Tibial nerve (tissue), 4 donors: ENCODE measurements at regions not wholly inside any gene's neighbourhood (a gene's known extent, or its start where the extent isn't known, plus 50 kb on each side); places are given as distances from the start of the nearest gene placed in this dataset.

Experiments
- CTCF ChIP-seq, 5 experiments: fragments of 200-600 bp in 3 of 5; fragments of 450-650 bp in 2 of 5; sonication (generic) in 3 of 5; IDR thresholded peaks; one replicate each; pipeline ENCODE4 v1.5.1; 2016 to 2019; ENCODE audit warnings: antibody characterized with exemption in 5 of 5, mild to moderate bottlenecking in 3 of 5, moderate library complexity in 2 of 5
- EP300 ChIP-seq, 2 donors: sonication (generic); formaldehyde crosslinking; IDR thresholded peaks; one replicate each; pipeline ENCODE4 v1.6.1; 2017; ENCODE audit warnings: antibody characterized with exemption in 2 of 2, mild to moderate bottlenecking in 1 of 2
- POLR2A ChIP-seq, 2 donors: fragments of 450-650 bp; IDR thresholded peaks; one replicate each; pipeline ENCODE4 v1.6.1; 2017; ENCODE audit warnings: antibody characterized with exemption in 2 of 2, mild to moderate bottlenecking in 2 of 2, moderate library complexity in 2 of 2

- no peak for TF ChIP-seq CTCF (IDR thresholded peaks at IDR 0.05)
- TF ChIP-seq POLR2A (IDR thresholded peaks at IDR 0.05) = no peak
- TF ChIP-seq EP300 (IDR thresholded peaks at IDR 0.05) = no peak
Observed at GRCh38 chr1:219439376-219439775, 173.5 kb downstream of the ZC3H11B start.
